ENCODE measurements at regions not wholly inside any gene's neighbourhood (a gene's known extent, or its start where the extent isn't known, plus 50 kb on each side); places are given as distances from the start of the nearest gene placed in this dataset.

DNA sequence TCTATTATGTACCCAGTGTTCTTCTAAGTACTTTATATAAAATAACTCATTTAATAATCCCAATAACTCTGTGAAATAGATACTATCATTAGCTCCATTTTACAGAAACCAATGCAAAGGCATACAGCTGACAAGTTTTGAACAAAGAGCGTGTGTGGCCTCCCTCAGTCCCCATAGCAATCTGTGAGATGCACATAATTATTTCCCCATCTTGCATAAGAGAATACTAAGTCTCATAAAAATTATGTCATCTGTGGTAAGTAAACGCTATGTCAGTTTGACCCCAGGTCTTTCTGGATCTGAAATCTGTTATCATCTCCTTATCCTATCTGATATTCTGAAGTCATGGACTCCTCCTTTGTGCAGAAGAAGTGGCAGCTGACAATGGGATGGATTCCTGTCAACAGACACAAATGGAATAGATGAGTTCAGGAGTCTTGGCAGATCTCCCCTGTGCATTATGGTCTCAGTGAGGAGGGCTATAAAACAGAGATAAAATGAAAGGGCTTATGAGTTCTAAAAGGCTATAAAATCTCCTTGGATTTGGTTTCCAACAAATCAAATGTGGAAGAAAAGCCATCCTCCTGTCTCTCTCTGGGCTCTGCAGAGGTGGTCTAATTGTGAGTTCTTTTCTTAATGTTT lies 162.5 kb upstream of the TLE4 start:
- H3K27ac ChIP-seq: no peak overlapping the region
- no peaks in the 10 kb centered on the region for H3K9me3 ChIP-seq
- no peaks in the 10 kb centered on the region for H3K4me1 ChIP-seq
- intact Hi-C loops (cut with DNase I; ENCODE audit: low total_unique reads): no loop called here
- no peaks in the 10 kb centered on the region for H3K27me3 ChIP-seq
- no peak overlapping the region for H3K4me3 ChIP-seq
- TF ChIP-seq, protein P1, sequence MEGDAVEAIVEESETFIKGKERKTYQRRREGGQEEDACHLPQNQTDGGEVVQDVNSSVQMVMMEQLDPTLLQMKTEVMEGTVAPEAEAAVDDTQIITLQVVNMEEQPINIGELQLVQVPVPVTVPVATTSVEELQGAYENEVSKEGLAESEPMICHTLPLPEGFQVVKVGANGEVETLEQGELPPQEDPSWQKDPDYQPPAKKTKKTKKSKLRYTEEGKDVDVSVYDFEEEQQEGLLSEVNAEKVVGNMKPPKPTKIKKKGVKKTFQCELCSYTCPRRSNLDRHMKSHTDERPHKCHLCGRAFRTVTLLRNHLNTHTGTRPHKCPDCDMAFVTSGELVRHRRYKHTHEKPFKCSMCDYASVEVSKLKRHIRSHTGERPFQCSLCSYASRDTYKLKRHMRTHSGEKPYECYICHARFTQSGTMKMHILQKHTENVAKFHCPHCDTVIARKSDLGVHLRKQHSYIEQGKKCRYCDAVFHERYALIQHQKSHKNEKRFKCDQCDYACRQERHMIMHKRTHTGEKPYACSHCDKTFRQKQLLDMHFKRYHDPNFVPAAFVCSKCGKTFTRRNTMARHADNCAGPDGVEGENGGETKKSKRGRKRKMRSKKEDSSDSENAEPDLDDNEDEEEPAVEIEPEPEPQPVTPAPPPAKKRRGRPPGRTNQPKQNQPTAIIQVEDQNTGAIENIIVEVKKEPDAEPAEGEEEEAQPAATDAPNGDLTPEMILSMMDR (IDR thresholded peaks at IDR 0.05): no peak
- H3K36me3 ChIP-seq: no peaks in the 10 kb centered on the region
- DNase-seq: no peak

DNA sequence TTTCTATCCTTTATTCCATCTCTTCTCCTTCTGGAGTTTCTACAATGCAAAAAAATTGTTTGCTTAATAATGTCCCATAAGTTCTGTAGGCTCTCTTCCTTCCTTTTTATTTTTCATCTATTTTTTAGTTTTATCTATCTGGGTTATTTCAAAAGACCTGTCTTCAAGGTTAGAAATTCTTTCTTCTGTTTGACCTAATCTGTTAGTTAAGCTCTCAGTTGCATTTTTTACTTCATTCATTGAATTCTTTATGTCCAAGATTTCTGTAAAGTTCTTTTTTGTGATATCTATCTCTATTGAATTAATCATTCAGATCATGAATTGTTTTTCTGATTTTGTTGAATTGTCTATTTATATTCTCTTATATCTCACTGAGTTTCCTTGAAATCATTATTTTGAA lies 145.9 kb upstream of the TLE4 start:
- intact Hi-C loops (cut with DNase I; ENCODE audit: low total_unique reads): no loop called here
- TF ChIP-seq, protein P1 (IDR thresholded peaks at IDR 0.05): no peak
- H3K4me3 ChIP-seq: no peak overlapping the region
- no peak for DNase-seq
- no peak overlapping the region for H3K27ac ChIP-seq
- H3K36me3 ChIP-seq: no peaks in the 10 kb centered on the region
- peaks cover 0 to 13% (median 10%) of the 10 kb centered on the region in 3 donors for H3K9me3 ChIP-seq
- peaks cover 0 to 1% (median 0%) of the 10 kb centered on the region in 4 donors for H3K4me1 ChIP-seq
- H3K27me3 ChIP-seq: no peaks in the 10 kb centered on the region

DNA sequence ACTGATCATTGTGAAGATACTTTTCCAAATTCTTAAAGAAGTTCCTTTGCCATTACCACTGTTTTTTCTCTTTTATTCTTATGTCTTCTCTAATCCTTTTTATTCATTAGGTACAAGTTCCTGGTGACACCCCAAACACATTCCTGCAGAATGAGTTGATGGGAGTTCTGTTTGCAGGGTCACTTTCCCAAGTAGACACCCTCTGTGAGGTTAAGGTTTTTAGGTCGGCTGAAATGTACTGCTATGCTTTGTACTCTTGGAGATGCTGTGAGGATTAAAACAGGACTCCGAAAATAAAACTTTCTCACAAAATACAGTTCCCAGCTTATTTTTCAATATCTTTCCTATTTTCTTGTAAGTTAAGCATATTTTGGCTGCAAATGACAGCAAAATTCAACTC lies 143.3 kb upstream of the TLE4 start:
- intact Hi-C loops (cut with DNase I; ENCODE audit: low total_unique reads): no loop called here

DNA sequence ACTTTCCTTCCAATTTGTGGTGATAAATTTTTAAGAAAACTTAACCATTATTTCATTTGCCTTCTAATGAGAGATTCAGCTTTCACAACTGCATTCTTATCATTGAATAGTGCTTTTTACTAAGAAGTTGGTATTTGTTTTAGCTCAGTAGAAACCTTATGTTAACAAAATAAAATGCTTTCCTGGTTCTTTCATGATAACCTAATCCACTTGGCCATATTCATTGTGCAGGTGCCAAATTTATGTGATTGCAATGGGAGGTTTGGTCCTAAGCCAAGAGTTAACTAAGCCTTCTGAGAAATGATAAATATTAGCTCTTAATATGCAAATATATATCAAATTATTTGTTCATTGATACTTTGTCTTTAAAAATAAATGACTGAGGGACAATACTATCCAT lies 141.1 kb upstream of the TLE4 start:
- intact Hi-C loops (cut with DNase I; ENCODE audit: low total_unique reads): no loop called here
- TF ChIP-seq, protein P1 (IDR thresholded peaks at IDR 0.05): no peak
- no peak for DNase-seq
- Histone ChIP-seq H3K4me1 (peaks cover 0 to 5% (median 0%) of the 10 kb centered on the region in 4 donors), H3K4me3 (no peak overlapping the region), H3K27me3 (no peaks in the 10 kb centered on the region), H3K36me3 (no peaks in the 10 kb centered on the region), H3K27ac (no peak overlapping the region), H3K9me3 (peaks cover 0 to 10% (median 9%) of the 10 kb centered on the region in 3 donors)

More for the DNA sequence above, 143.3 kb upstream of the TLE4 start:
- Histone ChIP-seq H3K27me3 (no peaks in the 10 kb centered on the region), H3K4me1 (peaks cover 0 to 5% (median 0%) of the 10 kb centered on the region in 4 donors), H3K27ac (no peak overlapping the region), H3K4me3 (no peak overlapping the region), H3K9me3 (peaks cover 0 to 13% (median 10%) of the 10 kb centered on the region in 3 donors), H3K36me3 (no peaks in the 10 kb centered on the region)
- no peak for DNase-seq
- TF ChIP-seq, protein P1 (IDR thresholded peaks at IDR 0.05): no peak

DNA sequence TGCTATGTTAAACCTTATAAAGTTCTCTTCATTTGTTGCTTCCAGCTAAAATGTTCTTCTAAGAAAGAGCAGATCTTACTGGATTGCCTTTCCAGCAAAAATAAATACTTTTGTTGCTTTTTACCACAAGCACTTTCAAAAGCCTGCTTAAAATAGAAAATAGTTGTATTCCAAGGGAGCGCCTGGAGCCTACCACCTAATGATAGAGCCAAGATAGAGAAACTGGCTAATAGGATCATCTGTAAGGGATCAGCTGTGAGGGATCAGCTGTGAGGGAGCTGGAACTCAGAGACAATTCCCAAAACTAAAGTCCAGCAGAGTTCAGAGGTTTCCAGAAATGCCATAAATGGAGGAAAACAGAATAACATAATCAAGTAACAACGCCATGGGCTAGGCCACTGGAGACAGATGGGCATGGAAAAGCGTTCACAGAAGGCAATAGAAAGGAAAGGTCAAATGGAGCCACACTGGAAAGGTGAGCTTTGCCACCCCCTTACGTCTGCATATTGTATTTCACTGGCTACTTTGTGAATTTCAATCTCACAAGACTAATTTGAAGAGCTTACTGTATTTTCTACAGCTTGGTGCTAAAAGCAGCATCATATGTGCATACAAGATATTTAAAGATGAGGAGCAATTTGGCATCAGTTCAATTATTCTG lies 140.6 kb upstream of the TLE4 start:
- H3K4me1 ChIP-seq: peaks cover 0 to 5% (median 0%) of the 10 kb centered on the region in 4 donors
- H3K36me3 ChIP-seq: no peaks in the 10 kb centered on the region
- intact Hi-C loops (cut with DNase I; ENCODE audit: low total_unique reads): no loop called here
- no peaks in the 10 kb centered on the region for H3K27me3 ChIP-seq
- no peak overlapping the region for H3K27ac ChIP-seq
- H3K9me3 ChIP-seq: peaks cover 0 to 8% (median 7%) of the 10 kb centered on the region in 3 donors
- no peak for DNase-seq
- TF ChIP-seq, protein P1 (IDR thresholded peaks at IDR 0.05): no peak
- H3K4me3 ChIP-seq: no peak overlapping the region
